ENCODE measurements at regions not wholly inside any gene's neighbourhood (a gene's known extent, or its start where the extent isn't known, plus 50 kb on each side); places are given as distances from the start of the nearest gene placed in this dataset.
"Not testable (repeated sequence)": the region's sequence is repeated elsewhere in the genome, so short reads cannot be mapped to it uniquely, and the experiment has no call there.

- no peak overlapping the region for H3K27ac Mint-ChIP-seq
- DNase-seq (ENCODE audit: low spot score in 2 of 2) (no peak), ATAC-seq (no peak)
- H3K4me3 Mint-ChIP-seq = no peak overlapping the region
- no peaks in the 10 kb centered on the region for H3K36me3 Mint-ChIP-seq
- H3K9me3 Mint-ChIP-seq = no peaks in the 10 kb centered on the region
- H3K4me1 Mint-ChIP-seq = no peaks in the 10 kb centered on the region
Observed at GRCh38 chr6:72559555-72559954, 62.3 kb upstream of the KCNQ5 start.

GRCh38 chr6:72560721-72561593 is 60.9 kb upstream of the KCNQ5 start:
- DNase-seq (ENCODE audit: low spot score in 2 of 2) (no peak), ATAC-seq (no peak)
- no peaks in the 10 kb centered on the region for H3K36me3 Mint-ChIP-seq
- no peak overlapping the region for H3K4me3 Mint-ChIP-seq
- no peaks in the 10 kb centered on the region for H3K9me3 Mint-ChIP-seq
- H3K27ac Mint-ChIP-seq = no peak overlapping the region
- H3K4me1 Mint-ChIP-seq = no peaks in the 10 kb centered on the region

GRCh38 chr6:72561629-72562028 is 60.2 kb upstream of the KCNQ5 start:
- no peaks in the 10 kb centered on the region for H3K4me1 Mint-ChIP-seq
- no peaks in the 10 kb centered on the region for H3K36me3 Mint-ChIP-seq
- no peak for ATAC-seq
- H3K27ac Mint-ChIP-seq = no peak overlapping the region
- no peaks in the 10 kb centered on the region for H3K9me3 Mint-ChIP-seq
- H3K4me3 Mint-ChIP-seq = no peak overlapping the region
- no peak for DNase-seq (ENCODE audit: low spot score in 2 of 2)

- no peak overlapping the region for H3K4me3 Mint-ChIP-seq
- DNase-seq (ENCODE audit: low spot score in 2 of 2) = no peak
Observed at GRCh38 chr6:72564231-72564630, 57.6 kb upstream of the KCNQ5 start.

GRCh38 chr6:72571993-72572392 is 49.9 kb upstream of the KCNQ5 start:
- H3K4me1 Mint-ChIP-seq; DNase-seq (ENCODE audit: low spot score in 2 of 2); ATAC-seq; H3K27ac Mint-ChIP-seq; H3K36me3 Mint-ChIP-seq; H3K9me3 Mint-ChIP-seq; H3K4me3 Mint-ChIP-seq: not testable (repeated sequence)

More at GRCh38 chr6:72564231-72564630, 57.6 kb upstream of the KCNQ5 start:
- no peak for ATAC-seq
- Mint-ChIP-seq H3K27ac (no peak overlapping the region), H3K9me3 (no peaks in the 10 kb centered on the region), H3K4me1 (no peaks in the 10 kb centered on the region), H3K36me3 (no peaks in the 10 kb centered on the region)

Measured in stimulated activated effector memory CD8-positive, alpha-beta T cell treated with anti-CD3 and anti-CD28 coated beads, Interleukin-12 subunit alpha, Interleukin-12 subunit beta, amount 100 ng/mL, for 72 hours (primary cell).